ENCODE measurements at regions not wholly inside any gene's neighbourhood (a gene's known extent, or its start where the extent isn't known, plus 50 kb on each side); places are given as distances from the start of the nearest gene placed in this dataset.

GRCh38 chr1:170481000-170481399, 51.0 kb upstream of the GORAB start:
- no peak overlapping the region for H3K9ac ChIP-seq (ENCODE audit: low read depth, low read length, poor library complexity)
- H3K79me1 ChIP-seq (ENCODE audit: low read depth, low read length): no peaks in the 10 kb centered on the region
- no peak overlapping the region for H2BK12ac ChIP-seq (ENCODE audit: low read length)
- H3K4me1 ChIP-seq (ENCODE audit: control insufficient read depth in 2 of 2, insufficient read depth in 1 of 2, low read depth in 1 of 2, low read length in 2 of 2): no peaks in the 10 kb centered on the region
- no peak overlapping the region for H2AFZ ChIP-seq (ENCODE audit: low read length)
- H2BK120ac ChIP-seq (ENCODE audit: low read depth, low read length): no peak overlapping the region
- H3K4me2 ChIP-seq (ENCODE audit: insufficient read depth, low read length, poor library complexity, severe bottlenecking): no peak overlapping the region
- no peak for DNase-seq (ENCODE audit: low spot score)
- H2BK5ac ChIP-seq (ENCODE audit: low read length): no peak overlapping the region
- H3K9me3 ChIP-seq (replicated peaks in 1 of 2; ENCODE audit: control insufficient read depth in 2 of 2, insufficient read depth in 1 of 2, low read depth in 1 of 2, low read length in 2 of 2): no peaks in the 10 kb centered on the region
- H2AK5ac ChIP-seq (ENCODE audit: low read depth, low read length): no peak overlapping the region
- no peak overlapping the region for H3K14ac ChIP-seq (ENCODE audit: low read length)
- no peaks in the 10 kb centered on the region for H3K27me3 ChIP-seq (ENCODE audit: control insufficient read depth in 3 of 3, insufficient read depth in 3 of 3, low read depth in 1 of 3, low read length in 3 of 3)
- no peak overlapping the region for H3K18ac ChIP-seq (ENCODE audit: low read length)
- H3K4me3 ChIP-seq (ENCODE audit: low read length in 2 of 2): no peak overlapping the region
- no peak overlapping the region for H3K4ac ChIP-seq (ENCODE audit: low read length)
- no peak overlapping the region for H3K23ac ChIP-seq (ENCODE audit: low read depth, low read length, poor library complexity)
- H2BK15ac ChIP-seq (ENCODE audit: low read length): no peak overlapping the region
- no peak overlapping the region for H4K91ac ChIP-seq (ENCODE audit: low read depth, low read length, poor library complexity)
- H3K36me3 ChIP-seq (replicated peaks in 1 of 2; ENCODE audit: control insufficient read depth in 2 of 2, insufficient read depth in 2 of 2, low read length in 2 of 2): no peaks in the 10 kb centered on the region
- H4K8ac ChIP-seq (ENCODE audit: low read depth, low read length): no peak overlapping the region
- H3K27ac ChIP-seq (replicated peaks; ENCODE audit: low read length): no peak overlapping the region

Data from neuronal stem cell (in vitro differentiated cells).